ENCODE measurements at regions not wholly inside any gene's neighbourhood (a gene's known extent, or its start where the extent isn't known, plus 50 kb on each side); places are given as distances from the start of the nearest gene placed in this dataset.
A peak's percentile ranks its signal among the peaks of the same experiment; 100 is the strongest.

DNA sequence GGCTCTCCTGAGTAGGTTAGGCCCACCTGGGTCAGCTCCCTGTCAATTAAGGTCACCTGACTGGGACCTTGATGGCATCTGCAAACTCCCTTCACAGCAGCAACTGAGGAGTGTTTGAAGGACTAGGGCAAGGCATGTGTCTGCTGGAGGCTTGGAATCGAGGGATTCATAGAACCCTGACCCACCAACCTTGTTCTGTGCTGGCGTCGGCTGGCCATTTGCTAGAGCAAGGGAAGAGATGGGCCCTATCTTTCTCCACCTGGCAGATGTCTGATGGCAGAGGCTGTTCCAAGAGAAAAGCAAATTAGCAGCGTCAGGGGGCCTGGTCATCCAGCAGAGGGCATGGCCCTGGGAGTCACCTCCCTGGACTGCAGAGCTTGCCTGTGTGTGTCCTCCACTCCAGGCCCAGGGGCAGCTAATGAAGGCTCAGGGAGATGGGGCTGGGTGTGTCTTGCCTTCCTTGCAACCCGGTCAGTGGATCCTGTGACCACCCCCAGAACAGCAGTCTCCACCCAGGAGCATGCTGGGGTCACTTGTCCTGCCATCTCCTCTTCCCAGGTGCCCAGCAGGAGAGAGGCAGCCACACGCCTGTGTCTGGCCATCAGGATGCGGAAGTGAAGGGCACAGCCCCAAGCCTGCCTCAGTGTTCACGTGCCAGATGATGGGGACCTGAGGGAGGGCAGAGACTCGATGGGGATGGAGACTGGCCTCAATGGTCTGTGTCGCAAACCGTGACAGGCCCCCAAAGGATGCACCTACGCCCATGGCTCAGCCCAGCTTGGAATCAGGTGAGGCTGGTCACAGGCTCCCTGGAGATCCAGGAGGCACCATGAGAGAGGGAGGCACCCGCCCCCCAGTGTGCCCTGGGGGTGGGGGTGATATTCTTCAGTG lies 53.9 kb downstream of the BARX1 start:
- peak; percentile 27 for DNase-seq (ENCODE audit: low spot score)

DNA sequence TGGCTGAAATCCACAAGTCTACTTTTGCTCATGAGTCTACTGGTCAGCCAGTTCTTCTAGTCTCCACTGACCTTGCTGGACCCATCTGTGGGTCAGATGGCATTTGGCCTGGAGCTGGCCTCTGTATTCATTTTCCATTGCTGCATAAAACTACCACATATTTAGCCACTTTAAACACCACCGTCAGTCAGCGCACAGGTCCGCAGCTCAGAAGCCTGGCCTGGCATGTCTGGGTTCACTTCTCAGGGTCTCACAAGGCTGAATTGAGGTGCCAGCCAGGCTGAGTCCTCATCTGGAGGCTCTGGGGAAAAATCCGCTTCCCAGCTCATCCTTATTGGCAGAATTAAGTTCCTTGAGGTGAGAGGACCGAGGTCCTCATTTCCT lies 54.7 kb downstream of the BARX1 start:
- no peak for DNase-seq (ENCODE audit: low spot score)

DNA sequence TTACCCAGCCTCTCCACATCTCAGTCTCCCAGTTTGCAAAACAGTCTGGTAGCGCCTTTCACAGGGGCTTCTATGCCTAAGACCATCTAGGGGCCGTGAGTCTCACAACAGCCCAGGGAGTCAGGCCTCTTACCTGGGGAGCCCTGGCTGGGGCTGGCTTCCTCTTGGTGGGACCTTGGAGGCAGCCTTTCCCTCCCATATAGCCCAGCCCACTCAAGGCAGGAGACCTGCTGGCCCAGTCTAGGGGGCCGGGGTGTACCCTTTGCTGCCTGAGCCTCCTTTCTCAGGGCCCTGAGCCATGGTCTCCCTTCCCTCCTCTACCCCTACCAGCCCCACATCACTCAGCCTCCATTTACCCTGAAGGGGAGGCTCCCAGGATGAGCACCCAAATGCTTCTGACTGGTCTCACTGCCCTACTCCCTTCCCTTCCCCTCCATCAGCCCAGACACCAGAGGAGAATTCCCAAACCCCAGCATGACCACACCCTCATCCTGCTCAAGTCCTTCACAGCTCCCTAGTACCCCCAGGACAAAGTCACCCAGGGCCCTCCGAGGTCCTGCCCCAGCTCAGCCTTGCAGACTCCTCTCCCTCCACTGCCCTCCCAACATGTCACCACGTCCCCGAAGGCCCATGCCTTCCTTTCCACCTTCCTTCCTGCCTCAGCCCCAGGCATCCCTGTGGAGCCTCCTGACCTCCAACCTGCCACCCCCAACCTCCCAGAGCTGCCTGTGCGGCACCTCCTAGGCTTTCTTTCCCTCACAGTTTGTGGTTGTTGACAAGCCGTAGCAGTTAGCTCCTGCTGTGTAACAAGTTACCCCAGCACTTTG lies 55.3 kb downstream of the BARX1 start:
- peak; percentile 27 for DNase-seq (ENCODE audit: low spot score)

DNA sequence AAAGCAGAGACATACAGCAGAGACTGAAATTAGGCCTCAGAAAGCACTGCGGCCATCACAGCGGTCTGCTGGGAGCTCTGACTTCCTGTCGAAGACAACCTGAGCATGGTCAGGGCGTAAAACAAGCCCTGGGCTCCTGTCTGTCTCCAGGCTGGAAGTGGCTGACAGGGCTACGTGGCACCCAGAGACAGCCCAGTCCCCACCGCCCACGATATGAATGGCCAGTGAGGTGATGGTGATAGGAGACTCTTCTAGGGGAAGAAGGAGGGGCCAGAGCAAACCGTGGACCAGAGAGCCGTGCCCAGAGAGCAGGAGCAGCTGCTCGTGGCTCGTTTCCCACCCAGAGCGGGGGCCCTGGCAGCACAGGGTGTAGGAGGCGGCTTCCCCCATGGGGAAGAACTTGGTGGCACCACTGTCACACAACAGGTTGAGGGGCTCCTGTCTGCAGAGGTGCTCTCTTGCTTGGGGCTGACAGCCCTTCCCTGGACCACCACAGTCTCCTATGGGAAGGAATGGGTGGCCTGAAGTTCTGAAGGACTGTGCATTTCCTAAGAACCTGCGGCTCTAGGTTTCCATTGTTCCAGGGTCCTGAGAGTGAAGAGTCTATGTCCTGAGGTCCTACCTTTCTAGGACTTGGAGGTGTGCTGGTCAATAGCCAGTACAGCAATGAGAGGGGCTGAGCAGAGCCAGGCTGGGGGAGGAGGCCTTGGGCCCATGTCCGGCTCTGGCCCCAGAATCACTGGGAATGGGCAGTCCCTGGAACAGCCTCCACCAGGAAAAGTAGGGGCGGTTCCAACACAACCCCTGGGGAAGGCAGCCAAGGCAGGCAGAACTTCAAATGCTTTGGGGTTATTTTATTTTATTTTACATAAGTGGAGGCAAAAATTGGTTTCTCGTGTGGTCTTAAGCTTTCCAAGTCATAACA lies 56.4 kb downstream of the BARX1 start:
- DNase-seq (ENCODE audit: low spot score): peak; percentile 34

DNA sequence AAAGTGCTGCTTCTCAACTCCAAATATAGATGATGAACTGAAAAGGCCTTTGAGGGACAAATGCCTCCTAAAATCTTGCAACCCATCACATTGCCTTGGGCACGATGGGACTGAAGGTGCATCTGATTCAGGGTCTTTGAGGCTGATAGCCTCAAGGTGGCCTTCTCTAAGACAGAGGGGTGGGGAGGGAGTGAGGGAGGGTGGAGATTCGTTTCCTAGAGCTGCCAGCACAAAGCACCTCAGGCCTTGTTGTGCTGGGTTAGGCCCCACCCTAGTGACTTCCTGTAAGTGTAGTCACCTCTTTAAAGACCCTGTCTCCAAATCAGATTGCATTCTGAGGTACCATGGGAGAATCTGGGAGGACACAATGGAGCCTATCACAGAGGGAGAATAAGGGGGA lies 57.1 kb downstream of the BARX1 start:
- peak; percentile 29 for DNase-seq (ENCODE audit: low spot score)

DNA sequence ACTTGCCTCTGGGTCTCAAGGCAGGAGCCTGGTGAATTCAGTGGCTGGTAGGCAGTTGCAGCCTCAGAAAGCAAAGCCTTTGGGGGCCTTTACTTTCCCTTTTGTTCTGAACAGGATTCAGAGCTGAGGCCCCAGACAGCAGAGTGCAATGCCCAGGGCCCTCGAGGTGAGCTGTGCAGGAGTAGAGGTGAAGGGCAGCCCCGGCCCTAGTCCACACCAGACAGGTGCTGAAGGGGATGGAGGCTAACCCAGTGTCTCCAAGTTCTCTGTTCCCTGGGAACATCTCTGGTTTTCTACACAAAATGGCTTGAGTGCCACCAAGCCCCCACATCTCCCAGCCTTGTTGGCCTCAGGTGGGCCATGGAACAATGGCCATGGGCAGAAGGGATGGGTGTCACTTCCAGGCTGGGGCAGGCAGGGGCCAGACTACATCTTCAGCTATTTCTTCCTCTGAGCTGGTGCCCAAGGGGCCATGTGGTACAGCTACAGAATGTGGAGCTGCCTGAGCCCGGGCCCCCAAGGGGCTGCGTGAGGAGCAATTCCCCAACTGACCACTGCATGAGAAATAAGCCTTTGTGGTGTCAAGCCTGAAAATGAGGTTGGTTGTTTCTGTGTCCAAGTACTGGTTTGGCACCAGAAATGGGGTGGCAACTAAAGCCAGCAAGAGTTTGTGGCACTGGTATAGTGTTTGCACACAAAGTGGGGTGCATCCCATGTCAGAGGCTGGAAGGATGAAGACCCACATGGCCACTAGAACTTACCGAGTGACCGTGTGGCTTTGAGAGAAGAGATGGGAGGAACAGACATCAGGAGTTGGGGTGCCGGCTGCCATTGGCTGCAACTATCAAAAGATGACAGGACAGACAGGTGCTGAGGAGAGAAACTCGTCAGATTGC lies 57.8 kb downstream of the BARX1 start:
- DNase-seq (ENCODE audit: low spot score): no peak

DNA sequence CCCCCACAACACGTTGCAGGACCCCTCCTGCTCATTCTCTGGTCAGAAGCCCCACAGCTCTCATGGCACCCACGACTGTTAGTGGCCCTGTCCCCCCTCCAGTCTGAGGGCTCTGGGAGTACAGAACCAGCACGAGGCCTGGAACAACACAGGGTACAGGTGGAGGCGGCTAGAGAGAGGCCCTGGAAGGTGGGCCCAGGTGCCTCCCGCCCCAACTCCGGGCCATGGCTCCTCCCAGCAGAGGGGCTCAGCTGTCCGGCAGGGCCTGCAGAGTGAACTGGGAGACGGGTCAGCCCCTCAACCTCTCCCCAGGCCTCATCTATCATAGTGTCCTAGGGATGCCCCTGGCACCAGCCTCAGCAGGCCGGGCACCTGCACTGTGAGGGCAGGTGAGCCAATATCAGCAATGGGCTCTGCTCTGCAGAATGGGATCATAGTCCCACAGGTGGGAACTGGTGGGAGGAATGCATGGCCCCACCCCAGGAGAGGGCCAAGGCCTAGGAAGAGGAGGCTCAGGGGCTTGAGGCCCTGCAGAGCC lies 58.6 kb downstream of the BARX1 start:
- DNase-seq (ENCODE audit: low spot score): peak; percentile 37

DNA sequence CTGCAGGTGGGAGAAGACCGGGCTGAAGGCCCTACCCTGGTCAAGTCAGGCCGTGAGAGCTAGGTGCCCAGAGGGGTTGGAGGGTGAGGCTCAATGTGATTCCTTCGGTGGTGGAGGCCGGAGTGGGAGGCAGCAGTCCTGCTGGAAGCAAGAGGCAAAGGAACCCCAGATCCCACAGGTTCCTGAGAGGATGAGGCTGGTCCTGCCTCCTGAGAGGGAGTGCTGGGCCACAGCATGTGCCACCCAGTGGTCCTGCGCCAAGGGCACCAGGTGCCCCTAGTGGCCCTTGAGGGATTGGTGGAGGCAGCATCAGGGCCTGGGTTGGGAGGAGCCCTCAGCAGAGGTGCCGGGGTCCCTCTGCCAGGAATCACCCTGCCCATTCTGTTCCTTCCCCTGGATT lies 59.1 kb downstream of the BARX1 start:
- DNase-seq (ENCODE audit: low spot score): peak; percentile 36

DNA sequence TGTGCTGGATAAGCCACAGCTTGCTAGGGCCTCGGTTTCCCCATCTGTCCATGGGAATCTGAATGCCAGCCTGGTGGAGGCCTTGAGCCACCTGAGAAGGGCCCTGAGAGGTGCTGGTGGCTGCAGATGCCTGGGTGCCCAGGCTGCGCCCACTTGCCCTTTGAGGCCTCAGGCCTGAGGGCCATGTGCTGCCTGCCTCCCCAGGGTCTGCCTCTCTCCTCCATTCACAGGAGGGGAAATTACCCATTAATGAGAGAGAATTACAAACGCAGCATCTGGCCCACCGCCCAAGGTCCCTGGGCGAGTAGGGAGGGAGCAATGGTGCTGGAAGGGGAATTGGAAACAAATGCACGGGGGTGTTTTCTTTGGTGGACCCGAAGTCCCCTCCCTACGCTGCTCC lies 59.6 kb downstream of the BARX1 start:
- peak; percentile 19 for DNase-seq (ENCODE audit: low spot score)

DNA sequence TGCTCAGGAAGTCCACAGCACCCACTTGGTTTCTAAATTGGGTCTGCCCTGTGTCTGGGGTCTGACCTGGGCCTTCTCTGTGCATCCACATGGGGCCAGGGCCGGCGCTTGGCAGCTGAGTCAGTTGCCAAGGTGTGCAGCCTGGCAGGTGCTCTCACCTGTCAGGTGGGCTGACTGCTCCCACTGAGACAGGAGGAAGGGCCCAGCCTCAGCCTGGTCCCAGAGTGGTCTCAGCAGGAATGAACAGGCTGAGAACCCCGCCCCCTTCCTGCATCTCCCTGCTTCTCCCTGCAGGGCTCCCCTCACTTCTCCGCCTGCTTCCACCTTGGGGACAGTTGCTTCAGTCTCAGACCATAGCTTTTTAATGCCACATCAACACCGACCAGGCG lies 60.5 kb downstream of the BARX1 start:
- peak; percentile 15 for DNase-seq (ENCODE audit: low spot score)

DNA sequence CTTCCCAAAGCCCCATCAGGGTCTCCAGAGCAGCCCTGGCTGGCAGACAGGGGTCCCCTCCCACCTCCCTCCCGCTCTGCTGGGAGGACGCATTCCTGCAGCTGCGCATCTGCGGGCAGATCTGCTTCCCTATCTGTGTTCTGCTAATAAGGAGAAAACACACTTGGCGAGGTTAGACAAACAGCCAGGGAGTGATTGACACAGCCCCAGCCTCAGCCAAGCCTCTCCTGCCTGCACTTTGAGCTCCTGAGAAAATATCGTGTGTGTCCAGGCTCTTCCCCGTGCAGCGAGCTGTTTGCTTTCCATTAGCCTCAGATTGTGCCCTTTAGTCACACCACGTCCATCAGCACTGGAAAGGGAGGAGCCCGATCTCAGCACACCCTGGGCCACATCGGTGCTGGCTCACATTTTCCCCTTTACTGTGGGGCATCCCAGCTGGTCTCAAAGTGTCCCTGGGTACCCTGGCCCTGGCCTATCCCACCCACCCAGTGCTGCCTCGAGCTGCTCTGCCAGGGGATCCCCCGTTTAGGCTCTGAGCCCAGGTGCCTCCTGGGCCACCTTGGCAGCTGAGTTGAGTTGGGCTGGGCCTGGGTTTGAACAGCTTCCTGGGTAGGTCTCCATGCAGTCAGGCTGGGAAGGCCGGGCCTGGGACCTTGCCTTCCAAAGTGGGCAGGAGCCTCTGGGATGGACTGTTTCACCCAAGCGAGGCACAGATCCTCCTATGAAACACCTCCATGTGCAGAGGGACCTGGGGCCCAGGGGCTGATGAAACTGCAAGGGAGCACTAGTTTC lies 61.1 kb downstream of the BARX1 start:
- peak; percentile 38 for DNase-seq (ENCODE audit: low spot score)

DNA sequence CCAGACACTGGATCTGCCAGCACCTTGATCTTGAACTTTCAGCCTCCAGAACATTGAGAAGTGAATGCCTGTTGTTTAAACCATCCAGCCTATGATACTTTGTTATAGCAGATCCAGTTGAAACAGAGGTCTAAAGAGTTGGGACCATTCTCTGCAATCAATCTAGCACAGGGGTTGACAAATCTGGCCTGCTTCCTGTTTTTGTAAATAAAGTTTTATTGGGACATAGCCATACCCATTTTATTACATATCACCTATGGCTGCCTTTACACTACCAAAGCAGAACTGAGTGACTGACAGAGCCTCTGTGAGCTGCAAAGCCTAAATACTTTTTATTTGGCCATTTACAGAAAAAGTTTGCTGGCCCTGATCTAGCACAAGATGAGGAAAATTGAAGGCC lies 62.0 kb downstream of the BARX1 start:
- DNase-seq (ENCODE audit: low spot score): no peak

DNA sequence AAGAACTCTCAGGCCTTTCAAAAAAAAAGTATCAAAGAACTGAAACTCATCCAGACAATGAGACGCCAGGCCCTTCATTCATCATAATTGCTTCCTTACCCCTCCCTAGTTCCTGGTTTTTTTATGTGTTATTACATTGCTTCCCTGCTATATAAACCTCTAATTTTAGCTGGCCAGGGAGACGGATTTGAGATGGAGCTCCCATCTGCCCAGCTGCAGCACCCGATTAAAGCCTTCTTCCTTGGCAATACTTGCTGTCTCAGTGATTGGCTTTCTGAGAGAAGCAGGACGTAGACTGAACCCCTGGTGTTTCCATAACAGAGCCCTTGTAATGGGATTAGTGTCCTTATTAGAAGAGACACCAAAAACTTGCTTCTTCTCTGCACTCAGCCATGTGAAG lies 62.4 kb downstream of the BARX1 start:
- no peak for DNase-seq (ENCODE audit: low spot score)

DNA sequence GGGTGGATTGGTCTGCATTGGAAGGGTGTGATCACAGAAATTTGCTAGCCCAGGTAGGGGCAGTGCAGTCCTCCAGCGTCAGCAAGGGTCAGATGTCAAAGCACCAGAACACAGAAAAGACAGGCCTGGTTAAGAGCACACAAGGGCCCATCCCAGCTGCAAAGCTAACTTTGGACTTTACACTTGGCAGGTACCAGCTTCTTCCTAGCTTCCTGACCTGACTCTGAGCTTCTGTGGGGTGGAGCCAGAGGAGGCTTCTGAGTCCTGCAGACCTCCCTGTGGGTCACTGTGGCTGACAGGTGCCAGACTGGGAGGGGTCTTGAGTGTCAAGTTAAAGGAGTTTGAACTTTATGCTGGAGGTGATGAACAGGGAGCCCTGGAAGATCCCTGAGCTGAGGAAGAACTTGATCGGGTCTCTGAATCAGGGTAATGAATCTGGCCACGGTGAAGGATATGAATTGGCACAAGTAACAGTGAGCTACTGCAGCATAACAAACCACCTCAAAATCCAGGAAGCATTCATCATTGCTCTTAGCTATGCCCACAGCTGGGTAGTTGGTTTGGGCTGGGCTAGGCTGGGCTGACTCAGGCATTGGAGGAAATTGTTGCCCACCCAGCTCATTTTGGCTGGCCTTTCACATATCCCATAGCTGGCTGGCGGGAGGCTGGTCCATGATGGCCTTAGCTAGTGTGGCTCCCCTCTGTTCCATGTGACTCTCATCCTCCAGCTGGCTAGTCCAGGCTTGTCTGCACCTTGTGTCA lies 63.4 kb downstream of the BARX1 start:
- DNase-seq (ENCODE audit: low spot score): peak; percentile 29

DNA sequence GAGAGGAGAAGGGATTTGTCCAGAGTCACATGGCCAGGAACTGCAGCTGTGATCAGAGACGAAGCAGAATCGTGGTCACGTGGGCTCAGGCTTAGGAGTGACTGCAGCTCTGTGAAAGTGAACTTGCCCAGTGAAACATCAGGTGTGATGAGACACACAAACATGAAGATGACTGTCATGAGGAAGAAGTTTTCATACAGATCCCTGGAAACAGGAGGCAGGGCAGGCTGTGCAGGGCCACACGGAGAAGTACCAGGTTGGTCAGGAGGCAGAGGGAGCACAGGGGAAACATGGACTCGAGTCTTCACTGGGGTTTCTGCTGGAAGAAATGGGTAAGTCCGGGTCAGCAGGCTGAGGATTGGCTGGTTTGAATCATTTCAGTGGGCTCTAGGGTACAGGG lies 64.1 kb downstream of the BARX1 start:
- DNase-seq (ENCODE audit: low spot score): no peak

DNA sequence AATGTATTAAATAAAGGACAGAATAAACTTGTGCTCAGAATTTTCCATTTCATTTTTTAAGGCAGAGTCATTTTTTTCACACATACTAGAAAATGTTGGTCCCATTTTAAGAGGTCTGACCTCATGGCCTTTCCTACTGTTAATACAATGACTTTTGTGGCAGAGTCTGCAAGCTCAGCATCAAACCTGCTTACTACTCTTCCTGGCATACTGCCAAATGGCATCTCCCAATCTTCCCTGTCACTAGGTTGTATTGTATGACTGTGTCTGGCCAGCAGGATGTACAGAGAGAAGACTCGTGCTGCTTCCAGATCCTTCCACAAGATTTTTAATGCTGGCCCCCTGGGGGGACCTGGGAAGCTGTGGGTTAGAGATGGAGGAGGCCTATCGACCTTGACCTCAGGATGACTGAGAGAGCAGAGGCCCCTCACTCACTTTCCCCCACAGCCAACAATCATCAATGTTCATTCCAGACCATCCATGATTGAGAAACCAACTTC lies 64.7 kb downstream of the BARX1 start:
- peak; percentile 13 for DNase-seq (ENCODE audit: low spot score)

DNA sequence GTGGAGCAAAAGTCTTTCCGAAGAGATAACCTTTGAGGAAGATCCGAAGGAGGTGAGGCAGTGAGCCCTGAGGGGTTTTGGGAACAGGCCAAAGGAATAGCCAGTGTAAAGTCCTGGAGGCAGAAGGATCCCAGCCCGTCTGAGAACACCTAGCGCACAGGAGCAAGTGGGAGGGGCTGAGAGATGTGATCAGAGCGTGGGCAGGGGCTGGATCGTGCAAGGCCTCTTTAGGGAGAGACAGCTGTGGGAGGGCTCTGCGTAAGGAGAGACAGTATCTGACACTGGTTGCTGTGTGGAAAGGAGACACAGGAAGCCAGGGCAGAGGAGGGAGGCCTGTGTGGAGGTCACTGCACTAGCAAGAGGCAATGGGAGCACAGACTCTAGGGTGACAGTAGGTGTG lies 68.2 kb downstream of the BARX1 start:
- peak; percentile 14 for DNase-seq (ENCODE audit: low spot score)

DNA sequence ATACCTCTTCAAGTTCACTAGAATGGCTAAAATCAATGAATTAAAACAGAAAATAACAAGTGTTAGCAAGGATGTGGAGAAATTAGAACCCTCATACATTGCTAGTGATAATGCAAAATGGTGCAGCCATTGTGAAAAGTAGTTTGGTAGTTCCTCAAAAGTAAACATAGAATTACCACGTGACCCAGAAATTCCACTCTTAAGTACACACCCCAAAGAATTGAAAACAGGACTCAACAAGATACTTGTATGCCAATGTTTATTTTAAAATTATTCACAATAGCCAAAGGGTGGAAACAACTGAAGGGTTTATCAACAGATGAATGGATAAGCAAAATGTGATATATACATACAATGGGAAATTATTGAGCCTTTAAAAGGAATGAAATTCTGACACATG lies 70.3 kb downstream of the BARX1 start:
- DNase-seq (ENCODE audit: low spot score): no peak
